Bronchial epithelial cell (primary cell): ENCODE measurements at regions not wholly inside any gene's neighbourhood (a gene's known extent, or its start where the extent isn't known, plus 50 kb on each side); places are given as distances from the start of the nearest gene placed in this dataset.

Experiments used
- DNase-seq: peaks from one replicate; pipeline ENCODE4 v3.0.0-alpha.2; 2010; ENCODE audit warnings: low read depth
- FAIRE-seq: peaks from 2 replicates; lab custom pipeline; 2011; peaks lifted over from hg19 to GRCh38; lab: Jason Lieb, UNC
- H3K27me3 ChIP-seq: 2 replicates; pipeline ENCODE4 v1.5.1; 2011; ENCODE audit warnings: low read length; ENCODE audit not compliant: control insufficient read depth, insufficient read depth
- H3K36me3 ChIP-seq: 2 replicates; pipeline ENCODE4 v1.5.1; 2011; ENCODE audit warnings: low read length; ENCODE audit not compliant: control insufficient read depth, insufficient read depth
- H3K4me3 ChIP-seq: 2 replicates; pipeline ENCODE4 v1.5.1; 2011; ENCODE audit warnings: mild to moderate bottlenecking, low read depth, low read length, control low read depth
- CTCF ChIP-seq: IDR thresholded peaks from 2 replicates; pipeline ENCODE4 v1.5.1; 2011; ENCODE audit warnings: mild to moderate bottlenecking, moderate library complexity, low read length, control low read depth, inconsistent platforms; ENCODE audit not compliant: insufficient read depth, severe bottlenecking

- TF ChIP-seq CTCF: no peak
- Histone ChIP-seq H3K4me3 (no peak overlapping the region), H3K36me3 (no peaks in the 10 kb centered on the region), H3K27me3 (no peaks in the 10 kb centered on the region)
- DNase-seq: no peak
- no peak for FAIRE-seq
Measured at GRCh38 chr5:18010053-18010452, 375.8 kb downstream of the TAF11L14 start.

GRCh38 chr5:18018472-18018871, 384.2 kb downstream of the TAF11L14 start:
- Histone ChIP-seq H3K4me3 (no peak overlapping the region), H3K27me3 (no peaks in the 10 kb centered on the region), H3K36me3 (no peaks in the 10 kb centered on the region)
- FAIRE-seq: no peak
- TF ChIP-seq CTCF: no peak
- no peak for DNase-seq

- Histone ChIP-seq H3K4me3 (no peak overlapping the region), H3K27me3 (no peaks in the 10 kb centered on the region), H3K36me3 (no peaks in the 10 kb centered on the region)
- no peak for FAIRE-seq
- TF ChIP-seq CTCF: no peak
- no peak for DNase-seq
Measured at GRCh38 chr5:18023275-18023674, 389.0 kb downstream of the TAF11L14 start.

- FAIRE-seq: no peak
- no peak overlapping the region for H3K4me3 ChIP-seq
- no peaks in the 10 kb centered on the region for H3K27me3 ChIP-seq
- no peak for TF ChIP-seq CTCF
- no peaks in the 10 kb centered on the region for H3K36me3 ChIP-seq
- no peak for DNase-seq
Measured at GRCh38 chr5:18023986-18024385, 389.7 kb downstream of the TAF11L14 start.

- Histone ChIP-seq H3K36me3 (no peaks in the 10 kb centered on the region), H3K27me3 (no peaks in the 10 kb centered on the region), H3K4me3 (no peak overlapping the region)
- no peak for FAIRE-seq
- DNase-seq: no peak
- no peak for TF ChIP-seq CTCF
Measured at GRCh38 chr5:18024542-18024941, 390.3 kb downstream of the TAF11L14 start.

GRCh38 chr5:18027241-18027867, 393.1 kb downstream of the TAF11L14 start:
- no peak for FAIRE-seq
- H3K36me3 ChIP-seq: no peaks in the 10 kb centered on the region
- TF ChIP-seq CTCF: no peak
- H3K4me3 ChIP-seq: no peak overlapping the region
- H3K27me3 ChIP-seq: no peaks in the 10 kb centered on the region
- DNase-seq: no peak
